H1 (cell line): ENCODE measurements at regions not wholly inside any gene's neighbourhood (a gene's known extent, or its start where the extent isn't known, plus 50 kb on each side); places are given as distances from the start of the nearest gene placed in this dataset.

Experiments
- CTCF ChIA-PET: fragments of 300-600 bp; sonication (Branson Sonifier 250); formaldehyde crosslinking; loops from one replicate; lab custom pipeline; 2021; ENCODE audit not compliant: partially characterized antibody; lab: Charles Lee
- POLR2A ChIA-PET: fragments of 300-600 bp; sonication (Branson Sonifier 250); formaldehyde crosslinking; loops from one replicate; lab custom pipeline; 2021; ENCODE audit warnings: inconsistent platforms; ENCODE audit not compliant: partially characterized antibody; lab: Charles Lee
- DNase-seq, 2 experiments: peaks; one replicate each; pipeline versions ENCODE4 v3.0.0 to v3.0.0-alpha.2; 2010 to 2022; ENCODE audit warnings: low spot score in 2 of 2, low read depth in 1 of 2, mixed read lengths in 1 of 2
- FAIRE-seq: peaks from 2 replicates; lab custom pipeline; 2011; peaks lifted over from hg19 to GRCh38; lab: Jason Lieb, UNC
- H2AFZ ChIP-seq: 2 replicates; pipeline ENCODE4 v1.8.1; 2012; ENCODE audit warnings: low read length, inconsistent platforms
- H2AK5ac ChIP-seq: 2 replicates; pipeline ENCODE4 v1.6.1; 2013; ENCODE audit warnings: low read depth, low read length
- H2BK120ac ChIP-seq: replicated peaks from 2 replicates; pipeline ENCODE3; 2013; ENCODE audit warnings: low read depth, low read length, inconsistent platforms
- H2BK12ac ChIP-seq: 2 replicates; pipeline ENCODE4 v1.6.1; 2013; ENCODE audit warnings: low read depth, low read length
- H2BK15ac ChIP-seq: 2 replicates; pipeline ENCODE4 v1.6.1; 2013; ENCODE audit warnings: low read length
- H2BK20ac ChIP-seq: 2 replicates; pipeline ENCODE4 v1.6.1; 2013; ENCODE audit warnings: low read length
- H2BK5ac ChIP-seq: 2 replicates; pipeline ENCODE4 v1.6.1; 2013; ENCODE audit warnings: low read depth, low read length
- H3K14ac ChIP-seq: 2 replicates; pipeline ENCODE4 v1.6.1; 2013; ENCODE audit warnings: inconsistent platforms; ENCODE audit not compliant: insufficient read length
- H3K18ac ChIP-seq: 2 replicates; pipeline ENCODE4 v1.6.1; 2013; ENCODE audit warnings: low read length; ENCODE audit errors: extremely low read depth
- H3K23ac ChIP-seq: 2 replicates; pipeline ENCODE4 v1.6.1; 2013; ENCODE audit warnings: inconsistent platforms; ENCODE audit not compliant: insufficient read length
- H3K23me2 ChIP-seq: 2 replicates; pipeline ENCODE4 v1.6.1; 2013; ENCODE audit warnings: low read depth, low read length
- H3K27ac ChIP-seq: 2 replicates; pipeline ENCODE4 v1.6.1; 2011; ENCODE audit warnings: low read depth, low read length, inconsistent platforms
- H3K27me3 ChIP-seq, 4 experiments: replicated peaks in 1 of 4; 1 replicate in 1 of 4; 2 replicates in 3 of 4; pipeline versions ENCODE4 v1.6.1 to v1.8.1; 2011 to 2013; ENCODE audit warnings: low read length in 3 of 4, mild to moderate bottlenecking in 3 of 4, inconsistent platforms in 2 of 4, mixed read lengths in 2 of 4, moderate library complexity in 1 of 4; ENCODE audit not compliant: control insufficient read depth in 3 of 4, insufficient read depth in 3 of 4; ENCODE audit errors: extremely low read depth in 1 of 4
- H3K36me3 ChIP-seq, 4 experiments: 2 replicates each; pipeline versions ENCODE4 v1.6.1 to v1.8.1; 2011 to 2013; ENCODE audit warnings: mild to moderate bottlenecking in 4 of 4, low read length in 3 of 4, moderate library complexity in 2 of 4, control low read depth in 1 of 4, inconsistent platforms in 1 of 4; ENCODE audit not compliant: insufficient read depth in 4 of 4, control insufficient read depth in 2 of 4
- H3K4ac ChIP-seq: replicated peaks from 2 replicates; pipeline ENCODE3; 2013; ENCODE audit warnings: low read length, low read depth, mixed read lengths, inconsistent platforms; ENCODE audit not compliant: insufficient read length
- H3K4me1 ChIP-seq, 4 experiments: replicated peaks in 1 of 4; 1 replicate in 1 of 4; 2 replicates in 3 of 4; pipeline versions ENCODE4 v1.6.1 to v1.8.1; 2011 to 2013; ENCODE audit warnings: low read length in 3 of 4, inconsistent platforms in 2 of 4, mixed read lengths in 1 of 4; ENCODE audit not compliant: insufficient read depth in 4 of 4, control insufficient read depth in 3 of 4
- H3K4me2 ChIP-seq, 2 experiments: 2 replicates each; pipeline versions ENCODE4 v1.6.1 to v1.8.1; 2011 to 2013; ENCODE audit warnings: low read depth in 2 of 2, low read length in 2 of 2, control low read depth in 1 of 2, inconsistent platforms in 1 of 2, mild to moderate bottlenecking in 1 of 2; ENCODE audit not compliant: insufficient read depth in 1 of 2
- H3K4me3 ChIP-seq, 4 experiments: fragments of 200-600, 300-600 bp in 1 of 4; sonication (generic), shearing (Covaris generic), sonication (Bioruptor Twin) in 1 of 4; 2 replicates each; pipeline versions ENCODE4 v1.5.1 to v1.8.1; 2011 to 2016; ENCODE audit warnings: low read length in 4 of 4, low read depth in 3 of 4, control low read depth in 2 of 4, inconsistent platforms in 2 of 4, mild to moderate bottlenecking in 2 of 4, mixed read lengths in 1 of 4, moderate library complexity in 1 of 4; ENCODE audit not compliant: insufficient read depth in 2 of 4; ENCODE audit errors: extremely low read depth in 1 of 4
- H3K56ac ChIP-seq: replicated peaks from 2 replicates; pipeline ENCODE3; 2013; ENCODE audit warnings: low read depth, mild to moderate bottlenecking, mixed read lengths, low read length, inconsistent platforms; ENCODE audit not compliant: insufficient read length
- H3K79me1 ChIP-seq: 2 replicates; pipeline ENCODE4 v1.6.1; 2013; ENCODE audit warnings: low read depth, low read length, control low read depth
- H3K79me2 ChIP-seq, 2 experiments: 2 replicates each; pipeline versions ENCODE4 v1.6.1 to v1.8.1; 2012 to 2013; ENCODE audit warnings: low read length in 2 of 2, mild to moderate bottlenecking in 2 of 2, inconsistent platforms in 1 of 2; ENCODE audit not compliant: insufficient read depth in 2 of 2, control insufficient read depth in 1 of 2
- H3K9ac ChIP-seq, 4 experiments: replicated peaks in 1 of 4; 1 replicate in 1 of 4; 2 replicates in 3 of 4; pipeline versions ENCODE4 v1.6.1 to v1.8.1; 2011 to 2013; ENCODE audit warnings: low read depth in 3 of 4, low read length in 3 of 4, control low read depth in 2 of 4, mild to moderate bottlenecking in 2 of 4, moderate library complexity in 2 of 4, inconsistent platforms in 1 of 4; ENCODE audit errors: extremely low read depth in 1 of 4
- H3K9me3 ChIP-seq, 2 experiments: 2 replicates each; pipeline versions ENCODE4 v1.6.1 to v1.8.1; 2012 to 2013; ENCODE audit warnings: mild to moderate bottlenecking in 2 of 2, moderate library complexity in 2 of 2, control low read depth in 1 of 2, inconsistent platforms in 1 of 2, low read depth in 1 of 2, low read length in 1 of 2, mixed read lengths in 1 of 2; ENCODE audit not compliant: insufficient read depth in 2 of 2
- H4K20me1 ChIP-seq, 2 experiments: replicated peaks in 1 of 2; 2 replicates each; pipeline versions ENCODE3 to v1.8.1; 2011 to 2013; ENCODE audit warnings: inconsistent platforms in 2 of 2, low read length in 2 of 2, mild to moderate bottlenecking in 1 of 2; ENCODE audit not compliant: insufficient read depth in 2 of 2, control insufficient read depth in 1 of 2
- H4K5ac ChIP-seq: 2 replicates; pipeline ENCODE4 v1.6.1; 2013; ENCODE audit warnings: low read length, low read depth, mixed read lengths, inconsistent platforms; ENCODE audit not compliant: insufficient read length
- H4K8ac ChIP-seq: 2 replicates; pipeline ENCODE4 v1.8.0; 2013; ENCODE audit warnings: mild to moderate bottlenecking, moderate library complexity, low read length, inconsistent platforms; ENCODE audit not compliant: insufficient read depth; ENCODE audit errors: extremely low read depth
- H4K91ac ChIP-seq: replicated peaks from 2 replicates; pipeline ENCODE3; 2013; ENCODE audit warnings: low read length, mixed read lengths, inconsistent platforms; ENCODE audit not compliant: insufficient read length
- ASH2L ChIP-seq: fragments of 200-600, 300-600 bp; sonication (generic); IDR thresholded peaks from one replicate; pipeline ENCODE4 v1.7.1; 2017; ENCODE audit warnings: low read length
- CHD1 ChIP-seq: IDR thresholded peaks from 2 replicates; pipeline ENCODE4 v1.6.1; 2012; ENCODE audit warnings: low read depth, low read length, improper control_type of control experiment
- CHD2 ChIP-seq: IDR thresholded peaks from 2 replicates; pipeline ENCODE4 v1.6.1; 2012; ENCODE audit warnings: low read length, improper control_type of control experiment
- EP300 ChIP-seq, 2 experiments: IDR thresholded peaks; 1 replicate in 1 of 2; 2 replicates in 1 of 2; pipeline ENCODE4 v1.6.1; 2011 to 2012; ENCODE audit warnings: low read depth in 2 of 2, low read length in 2 of 2, mild to moderate bottlenecking in 2 of 2, borderline replicate concordance in 1 of 2, inconsistent platforms in 1 of 2, moderate library complexity in 1 of 2
- JUND ChIP-seq: IDR thresholded peaks from 2 replicates; pipeline ENCODE4 v1.6.1; 2011; ENCODE audit warnings: mild to moderate bottlenecking, improper control_type of control experiment, low read length
- KDM5A ChIP-seq: fragments of 200-600 bp; IDR thresholded peaks from 2 replicates; pipeline ENCODE4 v1.7.1; 2012; ENCODE audit warnings: mild to moderate bottlenecking, low read length, inconsistent platforms, mixed read lengths
- RAD21 ChIP-seq, 2 experiments: IDR thresholded peaks in 1 of 2; conservative IDR thresholded peaks in 1 of 2; 2 replicates each; pipeline ENCODE4 v1.6.1; 2011; ENCODE audit warnings: low read depth in 2 of 2, low read length in 2 of 2, improper control_type of control experiment in 1 of 2, inconsistent platforms in 1 of 2, mild to moderate bottlenecking in 1 of 2, moderate library complexity in 1 of 2
- RFX5 ChIP-seq: IDR thresholded peaks from 2 replicates; pipeline ENCODE4 v1.6.1; 2011; ENCODE audit warnings: low read depth, low read length, improper control_type of control experiment, borderline replicate concordance
- SRF ChIP-seq: IDR thresholded peaks from 2 replicates; pipeline ENCODE4 v1.6.1; 2011; ENCODE audit warnings: mild to moderate bottlenecking, low read depth, low read length, moderate library complexity
- SUZ12 ChIP-seq: fragments of 200-600 bp; sonication (generic); IDR thresholded peaks from 2 replicates; pipeline ENCODE4 v1.6.1; 2012; ENCODE audit warnings: mild to moderate bottlenecking, inconsistent platforms, low read length, moderate library complexity, mixed read lengths
- TAF1 ChIP-seq: IDR thresholded peaks from 2 replicates; pipeline ENCODE4 v1.6.1; 2011; ENCODE audit warnings: mild to moderate bottlenecking, low read depth, low read length
- YY1 ChIP-seq: IDR thresholded peaks from 2 replicates; pipeline ENCODE4 v1.6.1; 2011; ENCODE audit warnings: low read depth, mild to moderate bottlenecking, low read length
- ZNF274 ChIP-seq: IDR thresholded peaks from 2 replicates; pipeline ENCODE4 v1.7.0; 2012; ENCODE audit warnings: low read length, borderline replicate concordance; ENCODE audit errors: extremely low read depth
- TF ChIP-seq, protein P1 (sequence below): IDR thresholded peaks from 2 replicates; pipeline ENCODE4 v1.6.1; 2011; ENCODE audit warnings: low read length, improper control_type of control experiment

DNA sequence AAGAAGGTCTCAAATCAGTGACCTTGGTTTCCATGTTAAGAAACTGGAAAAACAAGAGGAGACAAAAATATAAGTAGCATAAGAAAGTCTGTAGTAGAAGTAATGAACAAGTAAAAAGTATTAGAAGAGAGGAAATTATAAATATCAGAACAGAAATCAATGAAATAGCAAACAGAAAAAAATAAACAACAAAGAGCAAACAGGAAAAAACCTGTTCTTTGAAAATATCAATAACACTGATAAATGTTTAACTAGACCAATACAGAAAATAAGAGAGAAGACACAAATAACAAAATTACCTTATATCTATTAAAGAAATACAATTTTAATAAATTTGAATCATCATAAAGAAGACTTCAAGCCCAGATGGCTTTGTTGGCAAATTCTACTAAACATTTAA lies 113.3 kb downstream of the MAIP1 start:
- no peak overlapping the region for H3K23ac ChIP-seq
- FAIRE-seq (no peak), DNase-seq (no peak)
- no peak overlapping the region for H3K18ac ChIP-seq
- no peaks in the 10 kb centered on the region for H3K4me1 ChIP-seq
- no peak overlapping the region for H3K56ac ChIP-seq
- H2BK20ac ChIP-seq, result no peak overlapping the region
- no peaks in the 10 kb centered on the region for H3K79me2 ChIP-seq
- H2BK5ac ChIP-seq, result no peak overlapping the region
- H2BK12ac ChIP-seq, result no peak overlapping the region
- no peak overlapping the region for H4K5ac ChIP-seq
- H2AFZ ChIP-seq, result no peak overlapping the region
- no peak overlapping the region for H3K14ac ChIP-seq
- no peak overlapping the region for H2BK15ac ChIP-seq
- H3K4me2 ChIP-seq, result no peak overlapping the region
- no peak overlapping the region for H3K9ac ChIP-seq
- no peak overlapping the region for H2AK5ac ChIP-seq
- H3K27me3 ChIP-seq, result no peaks in the 10 kb centered on the region
- no peaks in the 10 kb centered on the region for H4K20me1 ChIP-seq
- no peak overlapping the region for H4K91ac ChIP-seq
- no peak overlapping the region for H2BK120ac ChIP-seq
- H3K36me3 ChIP-seq, result no peaks in the 10 kb centered on the region
- no peak overlapping the region for H3K27ac ChIP-seq
- no peaks in the 10 kb centered on the region for H3K9me3 ChIP-seq
- H4K8ac ChIP-seq, result no peak overlapping the region
- no peak for TF ChIP-seq KDM5A
- TF ChIP-seq JUND, result no peak
- no peak for TF ChIP-seq CHD1
- no peak for TF ChIP-seq CHD2
- no peak for TF ChIP-seq ASH2L
- no peak for TF ChIP-seq TAF1
- TF ChIP-seq ZNF274, result no peak
- TF ChIP-seq, protein P1, sequence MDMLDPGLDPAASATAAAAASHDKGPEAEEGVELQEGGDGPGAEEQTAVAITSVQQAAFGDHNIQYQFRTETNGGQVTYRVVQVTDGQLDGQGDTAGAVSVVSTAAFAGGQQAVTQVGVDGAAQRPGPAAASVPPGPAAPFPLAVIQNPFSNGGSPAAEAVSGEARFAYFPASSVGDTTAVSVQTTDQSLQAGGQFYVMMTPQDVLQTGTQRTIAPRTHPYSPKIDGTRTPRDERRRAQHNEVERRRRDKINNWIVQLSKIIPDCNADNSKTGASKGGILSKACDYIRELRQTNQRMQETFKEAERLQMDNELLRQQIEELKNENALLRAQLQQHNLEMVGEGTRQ, result no peak
- TF ChIP-seq EP300 (IDR thresholded peaks at IDR 0.05; ENCODE audit: borderline replicate concordance in 1 of 2, low read depth in 2 of 2, low read length in 2 of 2), result no peak
- no peak for TF ChIP-seq RAD21 (IDR thresholded peaks at IDR 0.05 in 1 of 2, conservative IDR thresholded peaks at IDR 0.05 in 1 of 2; ENCODE audit: low read depth in 2 of 2, low read length in 2 of 2)
- no peak for TF ChIP-seq SRF
- no peak for TF ChIP-seq RFX5
- no peak for TF ChIP-seq YY1
- no peak for TF ChIP-seq SUZ12
- H3K4ac ChIP-seq, result no peak overlapping the region
- no peaks in the 10 kb centered on the region for H3K79me1 ChIP-seq
- H3K4me3 ChIP-seq, result no peak overlapping the region
- ChIA-PET POLR2A (no interaction called here), CTCF (no interaction called here)
- no peaks in the 10 kb centered on the region; the same call in 1 of the 2 replicates for H3K23me2 ChIP-seq
